Mucosa of rectum (tissue), 2 donors: ENCODE measurements at regions not wholly inside any gene's neighbourhood (a gene's known extent, or its start where the extent isn't known, plus 50 kb on each side); places are given as distances from the start of the nearest gene placed in this dataset.

ENCODE experiments used
- H3K27ac ChIP-seq, 2 donors: one replicate each; pipeline ENCODE4 v1.7.0; 2013; ENCODE audit warnings: inconsistent platforms in 2 of 2, low read depth in 2 of 2, low read length in 2 of 2
- H3K27me3 ChIP-seq, 2 donors: one replicate each; pipeline ENCODE4 v1.7.0; 2013; ENCODE audit warnings: low read length in 2 of 2; ENCODE audit not compliant: control insufficient read depth in 2 of 2, insufficient read depth in 2 of 2
- H3K36me3 ChIP-seq, 2 donors: one replicate each; pipeline ENCODE4 v1.7.0; 2013; ENCODE audit warnings: low read length in 2 of 2; ENCODE audit not compliant: control insufficient read depth in 2 of 2, insufficient read depth in 2 of 2
- H3K4me1 ChIP-seq, 2 donors: one replicate each; pipeline ENCODE4 v1.7.0; 2013; ENCODE audit warnings: low read length in 2 of 2, mild to moderate bottlenecking in 1 of 2; ENCODE audit not compliant: control insufficient read depth in 2 of 2, insufficient read depth in 2 of 2
- H3K4me3 ChIP-seq, 2 donors: one replicate each; pipeline ENCODE4 v1.7.0; 2013; ENCODE audit warnings: low read length in 2 of 2
- H3K9ac ChIP-seq, 2 donors: one replicate each; pipeline ENCODE4 v1.7.0; 2013; ENCODE audit warnings: low read length in 2 of 2, low read depth in 1 of 2, mild to moderate bottlenecking in 1 of 2
- H3K9me3 ChIP-seq, 2 donors: one replicate each; pipeline ENCODE4 v1.7.0; 2013; ENCODE audit warnings: low read length in 2 of 2; ENCODE audit not compliant: control insufficient read depth in 2 of 2
- donor health status: healthy.
- donor health status: Normal muscosa, but diverticular disease.

DNA sequence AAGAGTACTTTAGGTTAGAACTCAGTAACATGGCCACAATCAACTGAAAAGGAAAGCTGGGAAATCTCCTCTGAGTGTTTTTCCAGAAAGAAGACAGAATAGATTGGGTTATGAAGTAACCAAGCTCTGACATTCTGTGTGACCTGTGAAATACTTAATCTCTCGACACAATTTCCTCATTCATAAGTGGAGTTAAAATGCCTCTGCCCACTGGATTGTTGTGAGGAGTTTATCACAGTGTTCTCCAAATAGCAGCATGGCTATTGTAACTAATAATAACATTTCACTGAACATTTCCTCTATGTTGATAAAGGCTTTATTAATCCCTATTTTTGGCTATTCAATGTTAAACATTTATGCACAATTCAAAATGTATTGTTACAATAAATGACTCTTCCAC is 311.0 kb downstream of the GABRB2 start:
- no peaks in the 10 kb centered on the region for H3K9me3 ChIP-seq
- H3K27me3 ChIP-seq = no peaks in the 10 kb centered on the region
- H3K36me3 ChIP-seq = no peaks in the 10 kb centered on the region
- no peak overlapping the region for H3K4me3 ChIP-seq
- no peaks in the 10 kb centered on the region for H3K4me1 ChIP-seq
- H3K9ac ChIP-seq = no peak overlapping the region
- H3K27ac ChIP-seq = no peak overlapping the region

DNA sequence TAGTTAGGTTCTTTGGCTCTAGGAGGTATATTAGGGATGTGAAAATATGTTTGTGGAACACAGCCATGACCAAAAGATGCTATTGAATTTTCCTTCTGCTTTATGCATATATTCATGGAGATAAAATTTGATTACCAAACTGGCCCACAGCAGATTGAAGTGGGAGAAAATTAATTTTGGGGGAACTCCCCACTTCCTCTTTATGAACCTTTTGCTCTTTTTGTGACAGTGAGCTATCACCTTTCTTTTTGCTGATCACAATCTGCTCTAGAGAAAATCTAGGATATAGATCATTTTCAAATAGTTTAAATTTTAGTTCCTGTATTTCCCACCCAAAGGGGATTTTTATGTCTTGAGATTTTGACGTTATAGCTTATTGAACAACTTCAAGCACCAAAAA is 313.0 kb downstream of the GABRB2 start:
- Histone ChIP-seq H3K27me3 (no peaks in the 10 kb centered on the region), H3K9ac (no peak overlapping the region), H3K27ac (no peak overlapping the region), H3K4me3 (no peak overlapping the region), H3K36me3 (no peaks in the 10 kb centered on the region), H3K4me1 (no peaks in the 10 kb centered on the region), H3K9me3 (no peaks in the 10 kb centered on the region)

DNA sequence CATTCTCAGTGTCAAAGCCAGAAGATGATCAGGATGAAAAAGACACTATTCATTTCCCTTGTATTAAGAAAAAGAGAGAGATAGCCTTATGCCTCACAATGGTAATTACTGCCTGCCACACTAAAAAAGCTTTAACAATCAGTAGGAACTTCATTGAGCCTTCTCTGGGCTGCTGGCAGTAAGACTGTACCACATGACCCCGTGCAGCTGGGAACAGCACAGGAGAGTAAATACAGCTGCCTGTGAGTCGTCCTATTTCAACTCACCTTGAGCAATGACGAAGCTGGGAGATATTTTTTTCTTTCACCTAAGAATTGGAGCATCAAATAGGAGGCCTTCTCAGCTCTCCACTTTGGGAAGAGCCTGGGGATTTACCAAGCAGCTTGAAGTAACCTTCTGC is 316.3 kb downstream of the GABRB2 start:
- Histone ChIP-seq H3K4me3 (no peak overlapping the region), H3K9ac (no peak overlapping the region), H3K27me3 (no peaks in the 10 kb centered on the region), H3K27ac (no peak overlapping the region), H3K9me3 (no peaks in the 10 kb centered on the region), H3K4me1 (no peaks in the 10 kb centered on the region), H3K36me3 (no peaks in the 10 kb centered on the region)

DNA sequence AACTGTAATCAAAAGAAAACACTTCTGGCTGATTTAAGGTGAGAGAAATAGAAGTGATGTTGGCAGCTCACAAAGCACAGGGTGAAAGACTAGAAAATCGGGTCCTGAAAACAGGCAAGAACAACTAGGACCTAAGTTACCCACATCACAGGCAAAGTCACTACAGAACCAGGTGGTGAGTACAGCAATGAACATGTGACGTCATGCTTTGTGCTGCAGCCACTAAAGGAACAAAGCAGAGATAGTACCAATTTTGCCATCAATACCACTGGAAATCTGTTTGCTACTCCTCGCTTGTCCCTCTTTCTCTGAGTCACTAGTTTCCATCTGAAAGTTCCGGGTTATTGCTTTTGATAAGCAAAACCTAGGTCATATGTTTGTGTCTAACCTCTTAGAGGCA is 326.7 kb downstream of the GABRB2 start:
- Histone ChIP-seq H3K27ac (no peak overlapping the region), H3K36me3 (no peaks in the 10 kb centered on the region), H3K9ac (no peak overlapping the region), H3K4me3 (no peak overlapping the region), H3K4me1 (no peaks in the 10 kb centered on the region), H3K9me3 (no peaks in the 10 kb centered on the region), H3K27me3 (no peaks in the 10 kb centered on the region)

DNA sequence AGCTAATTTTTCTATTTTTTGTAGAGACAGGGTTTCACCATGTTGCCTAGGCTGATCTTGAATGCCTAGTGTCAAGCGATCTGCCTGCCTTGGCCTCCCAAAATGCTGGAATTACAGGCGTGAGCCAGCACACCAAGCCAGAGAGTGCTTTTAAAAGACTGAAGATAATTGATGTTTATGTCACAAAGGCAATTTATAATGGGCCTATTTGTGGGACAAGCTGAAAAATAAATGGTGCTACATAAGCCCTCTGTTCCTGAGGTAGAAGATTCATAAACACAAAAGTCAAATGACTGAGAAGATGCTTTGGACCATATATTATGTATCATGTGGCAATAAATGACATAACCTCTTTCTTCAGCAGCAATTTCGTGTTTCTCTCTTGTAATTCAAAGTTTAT is 329.6 kb downstream of the GABRB2 start:
- Histone ChIP-seq H3K9ac (no peak overlapping the region), H3K36me3 (no peaks in the 10 kb centered on the region), H3K4me1 (no peaks in the 10 kb centered on the region), H3K9me3 (no peaks in the 10 kb centered on the region), H3K27me3 (no peaks in the 10 kb centered on the region), H3K4me3 (no peak overlapping the region), H3K27ac (no peak overlapping the region)

DNA sequence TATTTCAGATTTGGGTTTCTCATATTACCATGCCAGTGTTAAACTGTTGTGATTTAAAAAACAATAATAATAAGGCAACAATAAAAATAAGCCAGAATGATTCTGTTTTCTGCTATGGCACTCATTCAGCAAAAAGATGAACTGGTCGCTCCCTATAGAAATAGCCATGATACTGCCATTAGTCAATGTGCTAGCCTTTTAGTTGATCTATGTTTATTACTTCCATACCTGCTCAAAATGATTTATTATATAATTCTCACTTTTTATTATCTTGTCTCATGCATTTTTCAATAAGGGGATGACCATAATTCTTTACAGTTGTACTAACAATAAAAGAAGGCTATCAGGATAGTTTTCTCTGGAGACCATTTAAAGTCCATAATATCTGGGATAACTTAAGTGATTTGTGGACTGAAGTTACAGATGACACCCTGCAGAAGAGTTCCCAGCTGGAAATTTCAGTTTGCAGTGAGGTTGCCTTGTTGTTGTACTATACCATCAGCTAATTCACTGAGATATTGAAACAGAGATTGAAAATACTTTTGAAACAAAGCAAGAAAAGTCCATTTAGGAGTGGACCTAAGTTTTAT is 334.3 kb downstream of the GABRB2 start:
- no peaks in the 10 kb centered on the region for H3K9me3 ChIP-seq
- no peak overlapping the region for H3K27ac ChIP-seq
- no peak overlapping the region for H3K4me3 ChIP-seq
- no peak overlapping the region for H3K9ac ChIP-seq
- no peaks in the 10 kb centered on the region for H3K27me3 ChIP-seq
- H3K4me1 ChIP-seq = no peaks in the 10 kb centered on the region
- H3K36me3 ChIP-seq = no peaks in the 10 kb centered on the region

DNA sequence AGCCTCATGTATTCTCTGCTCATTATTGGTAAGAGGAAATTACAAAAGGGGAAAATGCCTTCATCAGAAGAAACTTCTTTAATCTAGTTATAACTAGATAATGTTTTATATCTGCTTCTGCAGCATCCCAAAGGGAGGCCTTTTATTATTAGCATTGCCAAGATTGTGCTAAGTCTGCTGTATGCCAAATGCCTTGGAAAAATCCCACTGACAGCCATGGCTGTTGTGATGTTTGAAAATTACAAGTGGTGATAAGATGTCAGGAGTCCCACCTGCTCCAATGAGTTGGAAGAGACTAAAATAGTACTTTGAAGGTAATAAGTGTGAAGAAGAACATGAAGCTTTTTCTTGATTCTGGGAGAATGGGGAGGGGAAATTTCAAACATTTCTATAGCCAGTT is 345.0 kb downstream of the GABRB2 start:
- no peaks in the 10 kb centered on the region for H3K27me3 ChIP-seq
- H3K9ac ChIP-seq = no peak overlapping the region
- no peaks in the 10 kb centered on the region for H3K36me3 ChIP-seq
- no peaks in the 10 kb centered on the region for H3K4me1 ChIP-seq
- H3K27ac ChIP-seq = no peak overlapping the region
- no peak overlapping the region for H3K4me3 ChIP-seq
- H3K9me3 ChIP-seq = no peaks in the 10 kb centered on the region

DNA sequence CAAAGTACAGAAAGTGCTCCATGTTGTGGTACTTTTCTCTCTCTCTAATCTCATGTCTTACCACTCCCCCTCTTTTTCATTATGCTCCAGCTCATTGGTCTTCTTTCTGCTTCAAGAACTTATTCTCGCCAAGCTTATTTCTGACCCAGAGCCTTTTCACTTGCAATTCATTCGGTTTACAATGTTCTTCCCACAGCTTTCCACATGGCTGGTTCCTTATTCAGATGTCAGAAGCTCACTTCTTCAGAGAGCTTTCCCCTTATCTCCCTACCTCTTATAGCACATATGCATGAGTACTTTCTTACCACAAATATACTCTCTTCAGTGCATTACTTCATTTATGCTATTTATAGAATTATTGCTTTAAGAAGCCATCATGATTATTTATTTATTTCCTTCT is 338.8 kb upstream of the ATP10B start:
- H3K9ac ChIP-seq = no peak overlapping the region
- no peaks in the 10 kb centered on the region for H3K9me3 ChIP-seq
- H3K27me3 ChIP-seq = no peaks in the 10 kb centered on the region
- no peaks in the 10 kb centered on the region for H3K36me3 ChIP-seq
- H3K27ac ChIP-seq = no peak overlapping the region
- H3K4me1 ChIP-seq = no peaks in the 10 kb centered on the region
- H3K4me3 ChIP-seq = no peak overlapping the region

DNA sequence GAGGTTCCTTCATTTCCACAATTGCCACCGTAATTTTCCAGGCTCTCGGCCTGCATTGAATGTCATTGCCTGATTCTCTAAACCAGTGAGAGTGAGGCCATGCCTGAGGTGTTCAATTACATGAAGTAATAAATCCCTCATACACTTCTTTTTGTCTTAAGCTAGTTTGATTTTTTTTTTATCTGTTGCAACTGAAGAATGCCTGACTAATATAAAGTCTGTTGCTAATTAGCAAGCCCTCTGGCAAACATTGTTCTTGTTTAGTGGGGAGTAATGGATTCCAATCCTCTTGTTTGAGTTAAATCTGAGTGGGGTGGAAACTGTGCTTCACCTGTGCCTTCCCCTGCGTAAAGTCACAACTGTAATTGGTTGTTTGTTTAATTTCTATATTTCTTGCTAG is 338.1 kb upstream of the ATP10B start:
- Histone ChIP-seq H3K4me1 (no peaks in the 10 kb centered on the region), H3K27me3 (no peaks in the 10 kb centered on the region), H3K27ac (no peak overlapping the region), H3K36me3 (no peaks in the 10 kb centered on the region), H3K9ac (no peak overlapping the region), H3K9me3 (no peaks in the 10 kb centered on the region), H3K4me3 (no peak overlapping the region)

DNA sequence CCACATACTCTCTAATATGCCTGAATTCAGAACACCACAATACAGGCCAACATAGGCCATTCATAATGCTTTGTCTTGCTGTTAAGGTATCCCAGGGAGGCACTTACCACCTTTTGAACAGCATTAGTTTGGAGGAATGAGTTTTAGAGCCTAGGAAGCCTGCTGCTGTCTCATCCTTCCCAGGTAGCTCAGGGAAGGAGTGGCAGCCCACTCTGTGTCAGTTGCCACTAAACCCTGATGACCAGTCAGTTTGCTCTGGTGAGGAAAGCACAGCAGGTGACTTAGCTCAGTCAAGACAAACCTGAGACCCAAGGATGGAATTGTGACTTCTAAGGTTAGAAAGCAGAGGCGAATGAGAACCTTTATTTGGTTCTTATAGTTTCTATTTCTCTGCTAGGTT is 337.4 kb upstream of the ATP10B start:
- Histone ChIP-seq H3K4me1 (no peaks in the 10 kb centered on the region), H3K27ac (no peak overlapping the region), H3K36me3 (no peaks in the 10 kb centered on the region), H3K4me3 (no peak overlapping the region), H3K9ac (no peak overlapping the region), H3K27me3 (no peaks in the 10 kb centered on the region), H3K9me3 (no peaks in the 10 kb centered on the region)

DNA sequence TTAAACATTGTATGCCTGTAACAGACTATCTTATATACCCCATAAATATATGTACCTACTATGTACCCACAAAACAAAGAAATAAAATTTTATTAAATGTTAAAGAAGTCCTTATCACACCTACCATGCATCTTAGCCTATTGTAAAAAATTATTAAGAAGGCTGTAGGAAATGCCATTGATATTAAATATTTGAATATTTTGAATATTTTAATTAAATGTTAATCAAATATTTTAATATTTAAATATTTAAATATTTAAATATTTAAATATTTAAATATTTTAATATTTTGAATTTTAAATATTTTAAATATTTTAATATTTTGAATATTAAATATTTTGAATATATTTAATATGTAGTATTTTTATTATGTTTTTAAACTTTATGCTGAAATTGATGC is 331.5 kb upstream of the ATP10B start:
- H3K36me3 ChIP-seq = no peaks in the 10 kb centered on the region
- H3K27me3 ChIP-seq = no peaks in the 10 kb centered on the region
- H3K4me1 ChIP-seq = no peaks in the 10 kb centered on the region
- H3K27ac ChIP-seq = no peak overlapping the region
- H3K9ac ChIP-seq = no peak overlapping the region
- H3K9me3 ChIP-seq = no peaks in the 10 kb centered on the region
- no peak overlapping the region for H3K4me3 ChIP-seq
